ENCODE measurements at regions not wholly inside any gene's neighbourhood (a gene's known extent, or its start where the extent isn't known, plus 50 kb on each side); places are given as distances from the start of the nearest gene placed in this dataset.
A peak's percentile ranks its signal among the peaks of the same experiment; 100 is the strongest.

DNA sequence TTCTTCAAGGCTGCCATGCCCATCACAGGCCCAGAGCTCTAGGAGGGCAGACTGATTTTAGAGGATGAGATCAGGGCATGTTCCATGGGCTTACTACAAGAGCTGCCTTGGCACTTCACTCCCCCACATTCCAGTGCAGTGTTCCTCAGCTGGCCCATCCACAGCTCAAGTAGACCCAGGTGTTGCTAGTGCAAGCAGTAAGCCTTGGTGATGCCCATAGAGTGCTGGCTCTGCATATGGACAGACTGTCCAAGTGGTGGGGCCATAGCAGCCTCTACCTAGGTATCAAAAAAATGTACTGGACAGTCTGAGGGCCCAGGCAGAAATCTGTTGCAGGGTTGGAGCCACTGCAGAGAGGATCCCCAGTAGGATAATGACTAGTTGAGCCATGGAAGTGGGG is 366.6 kb downstream of the FGF10 start:
- H3K27ac ChIP-seq, result no peak overlapping the region
- H3K27me3 ChIP-seq, result no peaks in the 10 kb centered on the region
- H3K4me1 ChIP-seq, result no peaks in the 10 kb centered on the region
- DNase-seq, result no peak
- ATAC-seq, result no peak
- no peaks in the 10 kb centered on the region for H3K9me3 ChIP-seq
- H3K4me3 ChIP-seq, result no peak overlapping the region
- intact Hi-C loops (cut with DNase I), result no loop called here
- no peaks in the 10 kb centered on the region for H3K36me3 ChIP-seq (replicated peaks in 1 of 2; ENCODE audit: insufficient read depth in 1 of 2, low read depth in 2 of 2)
- TF ChIP-seq POLR2A (IDR thresholded peaks at IDR 0.05), result no peak
- TF ChIP-seq, protein P1, sequence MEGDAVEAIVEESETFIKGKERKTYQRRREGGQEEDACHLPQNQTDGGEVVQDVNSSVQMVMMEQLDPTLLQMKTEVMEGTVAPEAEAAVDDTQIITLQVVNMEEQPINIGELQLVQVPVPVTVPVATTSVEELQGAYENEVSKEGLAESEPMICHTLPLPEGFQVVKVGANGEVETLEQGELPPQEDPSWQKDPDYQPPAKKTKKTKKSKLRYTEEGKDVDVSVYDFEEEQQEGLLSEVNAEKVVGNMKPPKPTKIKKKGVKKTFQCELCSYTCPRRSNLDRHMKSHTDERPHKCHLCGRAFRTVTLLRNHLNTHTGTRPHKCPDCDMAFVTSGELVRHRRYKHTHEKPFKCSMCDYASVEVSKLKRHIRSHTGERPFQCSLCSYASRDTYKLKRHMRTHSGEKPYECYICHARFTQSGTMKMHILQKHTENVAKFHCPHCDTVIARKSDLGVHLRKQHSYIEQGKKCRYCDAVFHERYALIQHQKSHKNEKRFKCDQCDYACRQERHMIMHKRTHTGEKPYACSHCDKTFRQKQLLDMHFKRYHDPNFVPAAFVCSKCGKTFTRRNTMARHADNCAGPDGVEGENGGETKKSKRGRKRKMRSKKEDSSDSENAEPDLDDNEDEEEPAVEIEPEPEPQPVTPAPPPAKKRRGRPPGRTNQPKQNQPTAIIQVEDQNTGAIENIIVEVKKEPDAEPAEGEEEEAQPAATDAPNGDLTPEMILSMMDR (IDR thresholded peaks at IDR 0.05), result no peak

DNA sequence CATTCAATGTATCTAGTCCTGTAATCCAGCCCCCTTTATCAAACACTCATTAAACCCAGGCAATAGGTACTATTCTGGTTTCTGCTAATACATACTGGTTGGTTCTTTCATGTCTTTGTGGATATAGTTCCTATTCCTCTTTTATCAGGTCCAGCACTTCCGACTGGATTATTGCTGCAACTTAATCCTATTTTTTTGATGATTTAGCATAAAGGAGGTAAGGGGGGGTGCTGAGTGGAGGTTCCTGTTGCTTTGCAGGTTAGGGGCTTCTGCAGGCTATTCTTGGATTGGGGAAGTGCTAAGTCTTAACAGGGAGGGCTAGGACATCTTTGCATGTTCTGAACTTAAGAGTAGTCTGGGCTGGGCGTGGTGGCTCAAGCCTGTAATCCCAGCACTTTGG is 377.7 kb downstream of the FGF10 start:
- Histone ChIP-seq H3K4me3 (no peak overlapping the region), H3K27me3 (no peaks in the 10 kb centered on the region), H3K27ac (no peak overlapping the region), H3K4me1 (no peaks in the 10 kb centered on the region), H3K36me3 (replicated peaks in 1 of 2; ENCODE audit: insufficient read depth in 1 of 2, low read depth in 2 of 2) (no peaks in the 10 kb centered on the region), H3K9me3 (no peaks in the 10 kb centered on the region)
- no peak for DNase-seq
- 79% methylated on average over 2 of the region's 2 CpGs for WGBS, 2 donors
- ATAC-seq, result no peak
- TF ChIP-seq, protein P1 (IDR thresholded peaks at IDR 0.05), result no peak
- no peak for TF ChIP-seq POLR2A (IDR thresholded peaks at IDR 0.05)
- intact Hi-C loops (cut with DNase I), result no loop called here

DNA sequence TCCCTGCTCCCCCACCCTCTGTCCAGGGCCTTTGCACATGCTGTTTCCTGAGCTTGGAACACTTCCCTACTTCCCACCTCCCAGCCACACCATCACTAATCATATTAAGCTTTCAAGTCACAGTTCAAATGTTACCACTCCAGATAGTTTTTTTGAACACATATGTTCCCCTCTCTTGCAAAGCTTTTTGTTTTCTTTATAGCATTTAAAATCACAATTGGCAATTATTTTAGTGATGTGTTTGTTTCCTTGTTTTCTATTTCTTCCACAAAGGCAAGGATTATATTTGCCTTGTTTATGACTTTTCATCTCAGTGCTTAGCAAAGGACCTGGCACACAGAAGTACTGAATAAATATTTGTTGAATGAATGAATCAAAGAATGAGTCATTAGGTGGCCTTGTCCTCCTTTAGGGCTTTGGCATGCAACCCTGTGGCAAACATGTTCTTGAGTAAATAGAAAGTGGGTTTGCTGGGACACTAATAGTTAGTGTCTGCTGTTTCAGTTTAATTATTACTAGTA is 386.8 kb downstream of the FGF10 start:
- ATAC-seq, result peak; percentile 94

DNA sequence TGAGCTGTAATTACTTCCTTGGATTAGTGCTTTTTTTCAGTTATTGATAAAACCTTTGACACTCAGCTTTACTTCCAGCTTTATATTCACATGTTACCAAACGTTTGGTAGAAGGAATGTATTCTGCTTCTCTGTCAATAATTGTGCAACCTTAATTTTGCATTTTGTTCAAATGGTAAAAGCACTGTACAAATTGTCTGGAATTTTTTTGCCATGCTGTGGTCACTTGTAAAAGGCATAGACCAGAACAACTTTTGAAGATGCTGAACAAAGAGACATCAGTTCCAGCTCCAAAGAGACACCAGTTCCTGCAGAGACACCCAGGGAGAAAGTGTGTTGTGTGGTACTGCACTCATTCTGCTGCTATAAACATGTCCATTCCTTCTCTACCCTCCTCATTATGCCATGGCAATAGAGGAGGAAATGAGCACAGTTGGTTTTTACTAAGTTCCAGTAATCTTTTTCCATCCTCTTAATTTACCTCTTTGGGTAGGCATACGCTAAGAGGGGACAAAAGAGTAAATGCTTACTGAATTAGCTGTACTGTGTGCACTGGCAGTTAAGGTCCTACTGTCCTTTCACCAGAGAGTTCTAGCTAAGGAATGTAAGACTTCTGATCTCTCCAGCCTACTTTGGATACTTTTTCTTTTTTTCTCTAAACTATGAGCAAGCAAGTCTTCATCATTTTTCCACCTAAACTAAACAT is 387.4 kb downstream of the FGF10 start:
- ATAC-seq, result no peak
- Histone ChIP-seq H3K4me3 (no peak overlapping the region), H3K27ac (peak overlapping the region; percentile 71 to 83 (median 78)), H3K36me3 (replicated peaks in 1 of 2; ENCODE audit: insufficient read depth in 1 of 2, low read depth in 2 of 2) (no peaks in the 10 kb centered on the region), H3K27me3 (no peaks in the 10 kb centered on the region), H3K9me3 (no peaks in the 10 kb centered on the region), H3K4me1 (peaks cover 73% of the 10 kb centered on the region)
- DNase-seq, result no peak
- 40 to 47% methylated on average over 2 of the region's 2 CpGs for WGBS, 2 donors
- TF ChIP-seq, protein P1 (IDR thresholded peaks at IDR 0.05), result no peak
- TF ChIP-seq POLR2A (IDR thresholded peaks at IDR 0.05), result no peak
- intact Hi-C loops (cut with DNase I), result no loop called here

More for the DNA sequence above, 386.8 kb downstream of the FGF10 start:
- intact Hi-C loops (cut with DNase I), result no loop called here
- peak overlapping the region; percentile 71 to 83 (median 78) for H3K27ac ChIP-seq
- no peak overlapping the region for H3K4me3 ChIP-seq
- TF ChIP-seq, protein P1 (IDR thresholded peaks at IDR 0.05), result no peak
- TF ChIP-seq POLR2A (IDR thresholded peaks at IDR 0.05), result no peak
- H3K27me3 ChIP-seq, result no peaks in the 10 kb centered on the region
- DNase-seq, result peak; percentile 78 to 92 (median 87)
- no peaks in the 10 kb centered on the region for H3K9me3 ChIP-seq
- peaks cover 66% of the 10 kb centered on the region for H3K4me1 ChIP-seq
- no peaks in the 10 kb centered on the region for H3K36me3 ChIP-seq (replicated peaks in 1 of 2; ENCODE audit: insufficient read depth in 1 of 2, low read depth in 2 of 2)

DNA sequence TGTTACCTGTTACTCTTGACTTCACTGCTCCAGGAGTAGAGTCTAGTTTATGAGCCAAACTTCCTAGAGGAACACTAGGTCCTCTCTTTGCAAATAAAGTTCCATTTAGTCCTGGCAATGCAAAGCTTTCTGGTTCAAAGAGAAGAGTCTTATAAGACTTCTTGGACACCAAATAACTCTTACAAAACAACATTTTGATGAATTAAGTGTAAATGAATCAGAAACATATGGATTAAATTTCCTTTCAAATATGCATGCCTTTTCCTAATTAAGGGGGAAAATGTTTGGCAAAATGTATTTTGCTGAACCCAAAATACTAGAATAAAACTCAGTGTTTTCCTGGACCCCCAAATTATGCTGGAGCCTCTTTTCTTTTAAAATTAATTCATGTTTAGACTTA is 388.0 kb downstream of the FGF10 start:
- H3K9me3 ChIP-seq, result no peaks in the 10 kb centered on the region
- H3K27ac ChIP-seq, result peak overlapping the region; percentile 54 to 83 (median 77)
- H3K36me3 ChIP-seq (replicated peaks in 1 of 2; ENCODE audit: insufficient read depth in 1 of 2, low read depth in 2 of 2), result no peaks in the 10 kb centered on the region
- H3K4me3 ChIP-seq, result no peak overlapping the region
- no peak for DNase-seq
- TF ChIP-seq, protein P1 (IDR thresholded peaks at IDR 0.05), result no peak
- TF ChIP-seq POLR2A (IDR thresholded peaks at IDR 0.05), result peak in 1 of 3 donors; percentile 13
- no peak for ATAC-seq
- H3K4me1 ChIP-seq, result peaks cover 73% of the 10 kb centered on the region
- no peaks in the 10 kb centered on the region for H3K27me3 ChIP-seq
- intact Hi-C loops (cut with DNase I), result no loop called here

Data from body of pancreas (tissue), 4 donors.